Subcutaneous abdominal adipose tissue (tissue), 5 donors: ENCODE measurements at regions not wholly inside any gene's neighbourhood (a gene's known extent, or its start where the extent isn't known, plus 50 kb on each side); places are given as distances from the start of the nearest gene placed in this dataset.
A peak's percentile ranks its signal among the peaks of the same experiment; 100 is the strongest.

Experiments used
- H3K27ac ChIP-seq: one replicate; pipeline ENCODE4 v1.7.0; 2013; ENCODE audit warnings: low read depth, mild to moderate bottlenecking, inconsistent platforms, low read length, moderate library complexity
- H3K27me3 ChIP-seq, 5 donors: one replicate each; pipeline ENCODE4 v1.7.0; 2013; ENCODE audit warnings: low read length in 5 of 5, inconsistent platforms in 1 of 5; ENCODE audit not compliant: control insufficient read depth in 5 of 5, insufficient read depth in 4 of 5
- H3K36me3 ChIP-seq, 5 donors: one replicate each; pipeline ENCODE4 v1.7.0; 2013; ENCODE audit warnings: low read length in 5 of 5; ENCODE audit not compliant: control insufficient read depth in 5 of 5, insufficient read depth in 5 of 5
- H3K4me1 ChIP-seq, 5 donors: one replicate each; pipeline ENCODE4 v1.7.0; 2013; ENCODE audit warnings: low read length in 5 of 5, mild to moderate bottlenecking in 3 of 5, moderate library complexity in 1 of 5; ENCODE audit not compliant: control insufficient read depth in 5 of 5, insufficient read depth in 5 of 5
- H3K4me3 ChIP-seq, 5 donors: one replicate each; pipeline ENCODE4 v1.7.0; 2013; ENCODE audit warnings: low read length in 5 of 5, low read depth in 1 of 5
- H3K9ac ChIP-seq, 5 donors: one replicate each; pipeline ENCODE4 v1.7.0; 2013; ENCODE audit warnings: low read length in 5 of 5, mild to moderate bottlenecking in 4 of 5, moderate library complexity in 3 of 5
- H3K9me3 ChIP-seq, 5 donors: one replicate each; pipeline ENCODE4 v1.7.0; 2013; ENCODE audit warnings: low read length in 5 of 5; ENCODE audit not compliant: control insufficient read depth in 5 of 5
- donor health status: healthy.
- donor health status: healthy.
- donor health status: healthy.
- donor health status: healthy.
- donor health status: healthy.

DNA sequence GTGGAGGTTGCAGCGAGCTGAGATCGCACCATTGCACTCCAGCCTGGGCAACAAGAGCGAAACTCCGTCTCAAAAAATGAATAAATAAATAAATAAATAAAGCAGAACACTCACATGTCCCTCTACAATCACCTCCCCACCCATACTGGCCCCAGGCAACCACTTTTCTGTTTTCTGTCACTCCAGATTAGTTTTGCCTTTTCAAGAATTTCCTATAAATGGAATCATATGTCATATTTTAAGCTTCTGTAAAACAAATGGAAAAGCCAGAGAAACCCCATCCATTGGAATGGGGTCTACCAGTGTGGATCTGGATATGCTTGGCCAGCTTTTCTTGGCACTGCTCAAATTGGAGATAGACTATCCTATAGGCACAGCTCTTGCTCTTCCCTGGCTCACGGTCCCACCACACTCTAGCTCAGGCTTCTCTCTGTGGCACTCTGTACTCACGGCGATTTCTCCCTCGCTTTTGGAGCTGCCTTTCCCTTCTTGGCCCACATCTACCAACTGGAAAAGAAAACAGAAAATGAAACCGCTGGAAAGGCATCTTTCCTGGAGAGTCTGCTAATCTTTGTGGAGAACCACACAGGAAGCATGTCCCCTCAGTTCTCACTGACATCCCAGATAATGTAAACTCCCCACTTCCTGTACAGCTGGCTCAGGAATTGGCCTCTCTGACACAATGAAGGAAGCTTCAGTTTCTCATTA is 210.1 kb downstream of the JCAD start:
- Histone ChIP-seq H3K4me3 (peak overlapping the region in 4 of 5 donors; percentile 36 to 58 (median 44)), H3K4me1 (peaks cover 0 to 11% (median 6%) of the 10 kb centered on the region in 5 donors), H3K9me3 (peaks cover 0 to 8% (median 0%) of the 10 kb centered on the region in 5 donors), H3K36me3 (no peaks in the 10 kb centered on the region), H3K9ac (peak overlapping the region in 2 of 5 donors; percentile 52), H3K27ac (no peak overlapping the region), H3K27me3 (no peaks in the 10 kb centered on the region)

DNA sequence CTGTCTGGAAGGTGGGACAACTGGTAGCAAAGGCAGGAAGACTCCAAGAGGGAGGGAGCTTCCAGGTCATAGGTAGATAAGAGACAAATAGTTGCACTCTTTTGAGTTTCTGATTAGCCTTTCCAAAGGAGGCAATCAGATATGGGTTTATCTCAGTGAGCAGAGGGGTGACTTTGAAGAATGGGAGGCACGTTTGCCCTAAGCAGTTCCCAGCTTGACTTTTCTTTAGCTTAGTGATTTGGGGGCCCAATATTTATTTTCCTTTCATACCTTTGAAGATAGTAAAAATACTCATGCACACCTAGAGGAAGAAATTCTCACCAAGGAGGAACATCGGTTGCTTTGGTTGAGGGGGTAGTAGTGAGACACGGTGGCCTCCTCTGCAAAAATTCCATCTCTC is 212.1 kb upstream of the SVIL start:
- no peaks in the 10 kb centered on the region for H3K36me3 ChIP-seq
- peaks cover 0 to 11% (median 6%) of the 10 kb centered on the region in 5 donors for H3K4me1 ChIP-seq
- H3K9me3 ChIP-seq: peaks cover 0 to 8% (median 0%) of the 10 kb centered on the region in 5 donors
- no peak overlapping the region for H3K9ac ChIP-seq
- H3K4me3 ChIP-seq: no peak overlapping the region
- H3K27me3 ChIP-seq: no peaks in the 10 kb centered on the region
- H3K27ac ChIP-seq: no peak overlapping the region

DNA sequence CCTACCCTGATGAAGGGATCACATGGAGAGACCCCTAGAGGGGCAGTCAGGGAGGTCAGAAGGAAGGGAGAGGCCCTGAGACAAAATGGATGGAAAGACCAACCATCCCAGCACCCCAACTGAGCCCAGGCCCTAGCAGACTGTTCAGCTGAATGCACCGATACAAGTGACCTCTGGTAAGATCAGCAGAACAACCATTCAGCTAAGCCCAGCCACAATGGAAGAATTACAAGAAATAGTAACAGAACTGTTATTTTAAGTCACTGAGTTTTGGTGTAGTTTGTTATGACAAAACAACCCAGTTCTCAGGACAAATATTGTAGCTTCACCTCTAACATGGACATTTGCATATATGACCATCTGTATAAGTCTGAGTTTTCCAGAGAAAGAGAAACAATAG is 210.4 kb upstream of the SVIL start:
- Histone ChIP-seq H3K27ac (no peak overlapping the region), H3K9ac (no peak overlapping the region), H3K9me3 (peaks cover 0 to 8% (median 0%) of the 10 kb centered on the region in 5 donors), H3K36me3 (no peaks in the 10 kb centered on the region), H3K4me3 (no peak overlapping the region), H3K27me3 (no peaks in the 10 kb centered on the region), H3K4me1 (peaks cover 0 to 10% (median 6%) of the 10 kb centered on the region in 5 donors)

GRCh38 chr10:29843143-29843542 is 208.4 kb upstream of the SVIL start:
- H3K27ac ChIP-seq: no peak overlapping the region
- H3K27me3 ChIP-seq: no peaks in the 10 kb centered on the region
- H3K9ac ChIP-seq: no peak overlapping the region
- H3K9me3 ChIP-seq: peaks cover 0 to 8% (median 0%) of the 10 kb centered on the region in 5 donors
- no peak overlapping the region for H3K4me3 ChIP-seq
- H3K36me3 ChIP-seq: no peaks in the 10 kb centered on the region
- no peaks in the 10 kb centered on the region for H3K4me1 ChIP-seq

DNA sequence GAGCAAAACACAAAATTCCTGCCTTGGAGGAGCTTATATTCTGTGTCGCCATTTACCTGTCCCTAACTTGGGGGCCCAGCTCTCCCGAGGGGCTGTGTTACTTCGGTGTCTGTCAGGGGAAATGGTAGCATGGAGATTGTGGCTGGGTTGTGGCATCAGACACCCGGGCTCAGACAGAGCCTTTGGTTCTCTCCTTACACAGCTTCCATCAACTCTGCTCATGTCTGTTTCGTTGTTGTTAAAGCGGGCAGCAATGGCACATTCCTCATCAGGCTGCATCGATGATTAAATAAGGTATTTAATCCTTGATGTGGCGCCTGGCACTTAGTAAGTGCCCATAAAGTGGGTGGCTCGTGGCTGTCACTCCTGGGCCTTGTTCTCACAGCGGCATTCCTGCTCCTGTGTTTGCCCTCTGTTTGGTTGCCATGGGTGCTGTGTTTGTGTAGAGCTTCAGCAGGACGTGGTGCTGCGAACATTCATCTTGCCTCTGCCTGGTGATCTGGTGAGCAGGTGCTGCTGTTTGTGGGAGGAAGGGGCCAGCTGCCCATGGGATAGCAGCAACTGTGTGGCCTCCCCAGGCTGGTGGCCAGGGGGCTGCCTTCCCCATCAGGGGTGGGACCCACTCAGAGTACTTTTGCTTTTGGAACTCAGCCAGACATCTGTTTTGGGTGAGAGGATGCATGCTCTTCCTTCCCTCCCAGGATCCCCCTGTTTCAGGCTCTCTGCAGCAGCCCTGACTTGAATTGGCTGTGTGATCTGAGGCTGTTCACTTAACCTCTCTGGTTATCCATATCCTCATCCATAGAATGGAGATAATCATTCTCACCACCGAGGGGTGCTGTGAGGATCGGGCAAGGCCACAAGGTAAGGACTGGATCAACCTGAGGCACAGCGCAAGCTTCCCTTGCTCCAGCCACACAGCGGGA is 207.2 kb upstream of the SVIL start:
- Histone ChIP-seq H3K27ac (no peak overlapping the region), H3K36me3 (no peaks in the 10 kb centered on the region), H3K27me3 (no peaks in the 10 kb centered on the region), H3K9me3 (peaks cover 0 to 8% (median 0%) of the 10 kb centered on the region in 5 donors), H3K9ac (no peak overlapping the region), H3K4me3 (no peak overlapping the region), H3K4me1 (no peaks in the 10 kb centered on the region)

DNA sequence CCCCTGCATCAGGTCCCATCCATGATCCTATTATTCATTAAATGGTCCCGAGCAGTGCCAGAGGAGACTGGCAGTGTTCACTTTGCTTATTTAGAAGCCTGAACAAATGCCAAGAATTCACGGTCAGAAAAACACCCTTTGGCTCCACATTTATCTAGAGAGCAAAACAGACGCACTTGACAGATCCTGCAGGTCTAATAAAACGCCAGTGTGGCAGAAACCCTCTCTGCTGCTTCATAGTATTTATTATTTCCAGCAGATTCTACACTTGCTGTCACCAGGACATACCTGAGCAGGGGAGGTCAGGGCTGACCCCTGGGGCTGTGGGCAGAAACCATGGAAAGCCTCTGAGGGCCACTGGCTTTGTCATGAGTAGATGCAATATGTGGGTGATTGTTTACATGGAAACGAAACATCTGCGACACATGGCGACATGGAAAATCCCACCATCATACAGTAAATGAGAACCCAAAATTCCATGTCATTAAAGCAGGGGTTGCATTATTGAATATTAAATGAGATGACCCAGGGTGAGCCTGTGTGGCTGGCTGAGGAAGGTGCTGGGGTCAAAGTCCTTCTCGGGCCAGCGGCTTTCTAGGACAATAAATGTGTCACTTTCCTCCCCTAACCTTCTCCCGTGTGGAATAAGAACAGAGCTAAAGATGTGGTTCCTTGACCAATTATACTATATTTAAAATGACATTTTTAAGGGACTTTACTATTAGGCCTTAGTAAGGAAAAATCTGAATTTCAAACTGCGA is 205.9 kb upstream of the SVIL start:
- Histone ChIP-seq H3K4me1 (no peaks in the 10 kb centered on the region), H3K27ac (no peak overlapping the region), H3K9me3 (peaks cover 0 to 8% (median 0%) of the 10 kb centered on the region in 5 donors), H3K9ac (no peak overlapping the region), H3K4me3 (no peak overlapping the region), H3K27me3 (no peaks in the 10 kb centered on the region), H3K36me3 (no peaks in the 10 kb centered on the region)

GRCh38 chr10:29839826-29840515 is 205.2 kb upstream of the SVIL start:
- no peaks in the 10 kb centered on the region for H3K4me1 ChIP-seq
- no peak overlapping the region for H3K4me3 ChIP-seq
- no peak overlapping the region for H3K27ac ChIP-seq
- H3K36me3 ChIP-seq: no peaks in the 10 kb centered on the region
- H3K27me3 ChIP-seq: no peaks in the 10 kb centered on the region
- H3K9me3 ChIP-seq: peaks cover 0 to 4% (median 0%) of the 10 kb centered on the region in 5 donors
- H3K9ac ChIP-seq: no peak overlapping the region

- Histone ChIP-seq H3K27ac (no peak overlapping the region), H3K4me1 (peaks cover 0 to 3% (median 0%) of the 10 kb centered on the region in 5 donors), H3K27me3 (no peaks in the 10 kb centered on the region), H3K36me3 (no peaks in the 10 kb centered on the region), H3K9me3 (no peaks in the 10 kb centered on the region), H3K9ac (no peak overlapping the region), H3K4me3 (no peak overlapping the region)
Measured at GRCh38 chr10:29838539-29838938, 203.8 kb upstream of the SVIL start.

- H3K36me3 ChIP-seq: no peaks in the 10 kb centered on the region
- no peak overlapping the region for H3K4me3 ChIP-seq
- no peaks in the 10 kb centered on the region for H3K27me3 ChIP-seq
- H3K27ac ChIP-seq: no peak overlapping the region
- no peak overlapping the region for H3K9ac ChIP-seq
- no peaks in the 10 kb centered on the region for H3K9me3 ChIP-seq
- peaks cover 0 to 3% (median 0%) of the 10 kb centered on the region in 5 donors for H3K4me1 ChIP-seq
Measured at GRCh38 chr10:29837586-29837985, 202.8 kb upstream of the SVIL start.
